PC-9 (cell line): ENCODE measurements at regions not wholly inside any gene's neighbourhood (a gene's known extent, or its start where the extent isn't known, plus 50 kb on each side); places are given as distances from the start of the nearest gene placed in this dataset.

ENCODE experiments used
- BruUV-seq: library from RNA; stranded (reverse); fragments of 400-500 nt; replicated peaks from 2 replicates; lab custom pipeline; 2021; lab: Mats Ljungman, UMichigan
- CTCF ChIA-PET: fragments of 300-600 bp; sonication (Branson Sonifier 250); formaldehyde crosslinking; loops from one replicate; lab custom pipeline; 2022; ENCODE audit warnings: antibody characterized with exemption; lab: Charles Lee
- POLR2A ChIA-PET: fragments of 300-600 bp; sonication (Branson Sonifier 250); formaldehyde crosslinking; loops from one replicate; lab custom pipeline; 2022; ENCODE audit warnings: antibody characterized with exemption; ENCODE audit not compliant: unreplicated experiment; lab: Charles Lee
- DNase-seq, 2 experiments: peaks; one replicate each; pipeline versions ENCODE4 v3.0.0 to v3.0.0-alpha.2; 2015 to 2022; ENCODE audit warnings: mixed read lengths in 1 of 2
- H2AFZ ChIP-seq: fragments of 200-600 bp; sonication (generic); 2 replicates; pipeline ENCODE4 v1.8.1; 2017; ENCODE audit warnings: antibody characterized with exemption
- H3F3A ChIP-seq: fragments of 200-600 bp; sonication (generic); 2 replicates; pipeline ENCODE4 v1.8.1; 2017; ENCODE audit warnings: antibody characterized with exemption, mild to moderate bottlenecking, low read depth; ENCODE audit not compliant: insufficient read depth
- H3K27ac ChIP-seq: fragments of 200-600 bp; sonication (generic); 2 replicates; pipeline ENCODE4 v1.6.1; 2016; ENCODE audit warnings: mixed run types
- H3K27me3 ChIP-seq: fragments of 200-600 bp; sonication (generic); 2 replicates; pipeline ENCODE4 v1.6.1; 2016; ENCODE audit warnings: low read depth, mixed run types; ENCODE audit not compliant: insufficient read depth
- H3K36me3 ChIP-seq: fragments of 200-600 bp; sonication (generic); 2 replicates; pipeline ENCODE4 v1.6.1; 2016; ENCODE audit warnings: low read depth, mixed run types
- H3K4me1 ChIP-seq: fragments of 200-600 bp; sonication (generic); replicated peaks from 2 replicates; pipeline ENCODE4 v1.6.1; 2016; ENCODE audit warnings: mixed run types; ENCODE audit not compliant: insufficient read depth
- H3K4me2 ChIP-seq: fragments of 200-600 bp; sonication (generic); 2 replicates; pipeline ENCODE4 v1.6.1; 2017; ENCODE audit warnings: mixed run types
- H3K4me3 ChIP-seq: fragments of 200-600 bp; sonication (generic); 2 replicates; pipeline ENCODE4 v1.6.1; 2016; ENCODE audit warnings: mixed run types
- H3K79me2 ChIP-seq: fragments of 200-600 bp; sonication (generic); 2 replicates; pipeline ENCODE4 v1.6.1; 2017; ENCODE audit warnings: low read depth, mixed run types
- H3K9me2 ChIP-seq: fragments of 200-600 bp; sonication (generic); 2 replicates; pipeline ENCODE4 v1.8.1; 2017; ENCODE audit warnings: mild to moderate bottlenecking; ENCODE audit not compliant: insufficient read depth
- H3K9me3 ChIP-seq: fragments of 200-600 bp; sonication (generic); 2 replicates; pipeline ENCODE4 v1.8.1; 2016; ENCODE audit warnings: low read depth; ENCODE audit not compliant: insufficient read depth
- H4K20me1 ChIP-seq: fragments of 200-600 bp; sonication (generic); 2 replicates; pipeline ENCODE4 v1.8.1; 2017; ENCODE audit not compliant: insufficient read depth
- EZH2 ChIP-seq: fragments of 200-600 bp; sonication (generic); IDR thresholded peaks from 2 replicates; pipeline ENCODE4 v1.8.0; 2017; ENCODE audit warnings: antibody characterized with exemption, low read depth
- intact Hi-C: fragments of 100-400 bp; cut with micrococcal nuclease; formaldehyde crosslinking; loops from one replicate; pipeline ENCODE4 v1.10.0; 2022; ENCODE audit not compliant: unreplicated experiment
- TF ChIP-seq, protein P1 (sequence below): fragments of 200-600 bp; sonication (generic); conservative IDR thresholded peaks from 2 replicates; pipeline ENCODE4 v1.6.1; 2017; ENCODE audit warnings: mixed run types, antibody characterized with exemption, mild to moderate bottlenecking, moderate library complexity

DNA sequence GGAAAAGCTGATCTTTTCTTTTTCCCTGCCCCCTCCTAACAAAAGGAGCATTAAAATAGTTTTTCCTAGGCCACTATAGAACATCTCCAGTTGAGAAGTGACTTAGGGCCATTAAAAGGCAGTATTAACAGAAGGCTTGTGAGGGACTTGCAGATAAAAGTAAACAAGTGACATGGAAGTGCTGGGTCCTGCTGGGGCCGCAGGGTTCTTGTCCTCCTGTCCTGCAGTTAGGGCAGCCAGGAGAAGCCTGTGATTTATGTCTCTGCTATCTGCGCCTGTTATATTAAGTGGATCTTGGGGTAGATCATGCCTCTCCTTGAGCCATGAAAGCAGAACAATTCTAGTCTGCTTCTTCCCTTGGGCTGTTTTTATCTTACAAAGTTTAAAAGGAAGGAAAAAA, 271.4 kb upstream of the C11orf87 start:
- H3K27me3 ChIP-seq = no peaks in the 10 kb centered on the region
- TF ChIP-seq EZH2 = no peak
- TF ChIP-seq, protein P1, sequence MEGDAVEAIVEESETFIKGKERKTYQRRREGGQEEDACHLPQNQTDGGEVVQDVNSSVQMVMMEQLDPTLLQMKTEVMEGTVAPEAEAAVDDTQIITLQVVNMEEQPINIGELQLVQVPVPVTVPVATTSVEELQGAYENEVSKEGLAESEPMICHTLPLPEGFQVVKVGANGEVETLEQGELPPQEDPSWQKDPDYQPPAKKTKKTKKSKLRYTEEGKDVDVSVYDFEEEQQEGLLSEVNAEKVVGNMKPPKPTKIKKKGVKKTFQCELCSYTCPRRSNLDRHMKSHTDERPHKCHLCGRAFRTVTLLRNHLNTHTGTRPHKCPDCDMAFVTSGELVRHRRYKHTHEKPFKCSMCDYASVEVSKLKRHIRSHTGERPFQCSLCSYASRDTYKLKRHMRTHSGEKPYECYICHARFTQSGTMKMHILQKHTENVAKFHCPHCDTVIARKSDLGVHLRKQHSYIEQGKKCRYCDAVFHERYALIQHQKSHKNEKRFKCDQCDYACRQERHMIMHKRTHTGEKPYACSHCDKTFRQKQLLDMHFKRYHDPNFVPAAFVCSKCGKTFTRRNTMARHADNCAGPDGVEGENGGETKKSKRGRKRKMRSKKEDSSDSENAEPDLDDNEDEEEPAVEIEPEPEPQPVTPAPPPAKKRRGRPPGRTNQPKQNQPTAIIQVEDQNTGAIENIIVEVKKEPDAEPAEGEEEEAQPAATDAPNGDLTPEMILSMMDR = no peak

DNA sequence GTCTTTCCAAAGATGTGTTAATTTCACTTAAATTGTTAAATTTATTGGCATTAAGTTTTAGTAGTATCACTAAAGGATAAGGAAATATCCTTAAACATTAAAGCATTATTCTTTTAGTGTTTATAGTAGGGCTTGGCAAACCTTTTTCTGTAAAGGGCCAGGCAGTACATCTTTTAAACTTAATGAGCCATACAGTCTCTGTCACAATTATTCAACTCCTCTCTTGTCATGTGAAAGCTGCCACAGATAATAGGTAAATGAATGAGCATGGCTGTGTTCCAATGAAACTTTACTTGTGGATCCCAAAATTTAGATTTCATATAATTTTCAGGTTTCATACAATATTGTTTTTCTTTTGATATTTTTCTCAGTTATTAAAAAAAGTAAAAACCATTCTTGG, 268.2 kb upstream of the C11orf87 start:
- no peak for DNase-seq
- Histone ChIP-seq H2AFZ (no peak overlapping the region), H3K27me3 (no peaks in the 10 kb centered on the region), H3F3A (no peaks in the 10 kb centered on the region), H3K9me2 (no peaks in the 10 kb centered on the region), H3K36me3 (no peaks in the 10 kb centered on the region), H3K4me2 (no peak overlapping the region), H3K4me3 (no peak overlapping the region), H4K20me1 (no peaks in the 10 kb centered on the region), H3K79me2 (no peaks in the 10 kb centered on the region), H3K4me1 (no peaks in the 10 kb centered on the region), H3K9me3 (no peaks in the 10 kb centered on the region), H3K27ac (no peak overlapping the region)
- ChIA-PET POLR2A (no interaction called here), CTCF (no interaction called here)
- TF ChIP-seq, protein P1 = no peak
- no peak for TF ChIP-seq EZH2
- no TSS peak for BruUV-seq
- intact Hi-C loops = no loop called here

More for the DNA sequence above, 271.4 kb upstream of the C11orf87 start:
- H3K4me3 ChIP-seq = no peak overlapping the region
- no peaks in the 10 kb centered on the region for H3K36me3 ChIP-seq
- H3K27ac ChIP-seq = no peak overlapping the region
- POLR2A ChIA-PET = no interaction called here
- no peak overlapping the region for H3K4me2 ChIP-seq
- H2AFZ ChIP-seq = no peak overlapping the region
- H3K9me2 ChIP-seq = no peaks in the 10 kb centered on the region
- no peak for DNase-seq
- H3F3A ChIP-seq = no peaks in the 10 kb centered on the region
- CTCF ChIA-PET = no interaction called here
- H3K9me3 ChIP-seq = no peaks in the 10 kb centered on the region
- H3K4me1 ChIP-seq = no peaks in the 10 kb centered on the region
- BruUV-seq = no TSS peak
- H3K79me2 ChIP-seq = no peaks in the 10 kb centered on the region
- intact Hi-C loops = no loop called here
- no peaks in the 10 kb centered on the region for H4K20me1 ChIP-seq

DNA sequence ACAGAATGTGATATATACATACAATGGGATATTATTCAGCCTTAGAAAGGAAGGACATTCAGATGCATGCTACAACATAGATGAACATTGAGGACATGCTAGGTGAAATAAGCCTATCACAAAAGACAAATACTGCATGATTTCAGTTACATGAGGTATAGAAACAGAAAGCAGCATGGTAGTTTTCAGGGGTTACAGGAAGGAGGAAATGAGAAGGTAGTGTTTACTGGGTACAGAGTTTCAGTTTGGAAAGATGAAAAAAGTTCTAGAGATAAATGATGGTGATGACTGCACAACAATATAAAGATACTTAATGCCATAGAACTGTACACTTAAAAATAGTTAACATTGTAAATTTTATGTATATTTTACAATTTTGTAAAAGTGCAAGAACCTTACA, 266.7 kb upstream of the C11orf87 start:
- Histone ChIP-seq H4K20me1 (no peaks in the 10 kb centered on the region), H3K27me3 (no peaks in the 10 kb centered on the region), H3F3A (no peaks in the 10 kb centered on the region), H3K79me2 (no peaks in the 10 kb centered on the region), H3K4me3 (no peak overlapping the region), H3K4me2 (no peak overlapping the region), H3K4me1 (no peaks in the 10 kb centered on the region), H3K9me3 (no peaks in the 10 kb centered on the region), H2AFZ (no peak overlapping the region), H3K27ac (no peak overlapping the region), H3K9me2 (no peaks in the 10 kb centered on the region), H3K36me3 (no peaks in the 10 kb centered on the region)
- intact Hi-C loops = no loop called here
- ChIA-PET POLR2A (no interaction called here), CTCF (no interaction called here)
- no TSS peak for BruUV-seq
- DNase-seq = no peak
- no peak for TF ChIP-seq EZH2
- TF ChIP-seq, protein P1 = no peak
